Small intestine (tissue), 7 donors: ENCODE measurements at regions not wholly inside any gene's neighbourhood (a gene's known extent, or its start where the extent isn't known, plus 50 kb on each side); places are given as distances from the start of the nearest gene placed in this dataset.

ENCODE experiments used
- DNase-seq, 2 donors: peaks; one replicate each; pipeline versions ENCODE4 v3.0.0 to v3.0.0-alpha.2; 2013
- FAIRE-seq: peaks from 2 replicates; lab custom pipeline; 2012; peaks lifted over from hg19 to GRCh38; lab: Jason Lieb, UNC
- H3K27ac ChIP-seq, 3 donors: one replicate each; pipeline ENCODE4 v1.5.1; 2013; ENCODE audit warnings: low read length in 2 of 3, mild to moderate bottlenecking in 2 of 3, control low read depth in 1 of 3, inconsistent platforms in 1 of 3, low read depth in 1 of 3, moderate library complexity in 1 of 3
- H3K27me3 ChIP-seq, 3 donors: one replicate each; pipeline ENCODE4 v1.6.1; 2013; ENCODE audit warnings: low read length in 3 of 3, inconsistent platforms in 1 of 3; ENCODE audit not compliant: control insufficient read depth in 3 of 3, insufficient read depth in 3 of 3
- H3K36me3 ChIP-seq, 3 donors: one replicate each; pipeline ENCODE4 v1.6.1; 2013; ENCODE audit warnings: low read length in 3 of 3, inconsistent platforms in 1 of 3, low read depth in 1 of 3, mild to moderate bottlenecking in 1 of 3, moderate library complexity in 1 of 3; ENCODE audit not compliant: control insufficient read depth in 3 of 3, insufficient read depth in 2 of 3
- H3K4me1 ChIP-seq, 3 donors: one replicate each; pipeline ENCODE4 v1.6.1; 2013; ENCODE audit warnings: low read length in 2 of 3, inconsistent platforms in 1 of 3, low read depth in 1 of 3, mild to moderate bottlenecking in 1 of 3, moderate library complexity in 1 of 3; ENCODE audit not compliant: control insufficient read depth in 3 of 3, insufficient read depth in 2 of 3
- H3K4me3 ChIP-seq, 3 donors: one replicate each; pipeline ENCODE4 v1.5.1; 2013; ENCODE audit warnings: low read length in 3 of 3, control low read depth in 1 of 3, inconsistent platforms in 1 of 3, low read depth in 1 of 3, mild to moderate bottlenecking in 1 of 3, moderate library complexity in 1 of 3
- H3K9me3 ChIP-seq, 2 donors: one replicate each; pipeline ENCODE4 v1.6.1; 2013; ENCODE audit warnings: low read depth in 1 of 2, low read length in 1 of 2; ENCODE audit not compliant: control insufficient read depth in 2 of 2, insufficient read depth in 1 of 2
- WGBS, 3 donors: extraction: QIAGEN DNeasy Blood & Tissue Kit; methylation state at CpG; one replicate each; pipeline ENCODE4 v1.1.7; 2013; 5-methylcytosine and 5-hydroxymethylcytosine counted together
- donor health status: healthy with polysubstance abuse.
- donor health status: control.
- donor health status: control.
- donor health status: Bipolar disorder and iron deficiency.
- donor health status: healthy.

GRCh38 chr3:103082501-103082900, 647.7 kb downstream of the ZPLD1 start:
- Histone ChIP-seq H3K4me3 (no peak overlapping the region), H3K27me3 (no peaks in the 10 kb centered on the region), H3K27ac (no peak overlapping the region), H3K9me3 (no peaks in the 10 kb centered on the region), H3K36me3 (no peaks in the 10 kb centered on the region), H3K4me1 (peaks cover 0 to 28% (median 2%) of the 10 kb centered on the region in 3 donors)
- WGBS, 3 donors, result 82 to 94% (median 91%) methylated on average over 1 of the region's 1 CpG
- FAIRE-seq (no peak), DNase-seq (no peak)

DNA sequence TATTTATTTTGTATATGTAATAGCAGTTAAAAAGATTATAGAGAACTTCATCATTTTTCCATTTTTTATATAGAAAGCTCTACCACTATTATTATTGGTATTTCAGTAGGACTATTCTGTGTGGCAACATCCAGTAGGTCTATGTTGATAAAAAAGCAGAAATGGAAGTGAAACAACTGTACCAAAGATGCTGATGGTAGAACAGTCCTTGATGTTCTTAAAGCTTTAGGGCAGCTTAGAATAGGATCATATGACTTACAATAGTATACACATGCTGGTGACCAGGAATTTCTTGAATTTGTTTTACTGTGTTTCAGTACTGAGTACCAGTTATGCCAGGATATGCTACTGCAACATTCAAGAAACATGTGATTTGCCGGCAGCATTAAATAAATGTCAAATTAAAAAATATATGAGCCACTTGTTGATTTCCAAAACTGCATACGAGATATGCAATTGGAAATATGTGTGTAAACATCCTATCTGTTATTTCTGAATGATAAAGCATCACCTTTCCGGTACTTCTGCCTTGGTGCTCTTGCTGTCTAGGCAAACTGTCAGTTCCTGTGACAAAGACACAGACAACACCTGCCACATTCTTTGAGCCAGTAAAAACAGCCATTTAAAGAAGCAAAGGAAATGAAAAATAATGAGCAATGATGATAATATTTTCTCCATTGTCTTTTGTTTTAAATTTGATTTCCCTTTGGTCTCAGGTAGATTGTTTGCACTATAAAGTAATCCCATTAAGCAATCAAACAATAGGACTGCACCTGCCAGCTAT, 649.2 kb downstream of the ZPLD1 start:
- no peak overlapping the region for H3K27ac ChIP-seq

GRCh38 chr3:103085465-103085864, 650.6 kb downstream of the ZPLD1 start:
- peaks cover 0 to 21% (median 2%) of the 10 kb centered on the region in 3 donors for H3K4me1 ChIP-seq
- no peaks in the 10 kb centered on the region for H3K36me3 ChIP-seq
- no peak for FAIRE-seq
- no peak overlapping the region for H3K4me3 ChIP-seq
- H3K9me3 ChIP-seq, result no peaks in the 10 kb centered on the region
- DNase-seq, result peak; percentile 43 to 78
- peak overlapping the region in 1 of 3 donors; percentile 51 for H3K27ac ChIP-seq
- H3K27me3 ChIP-seq, result no peaks in the 10 kb centered on the region

More for the DNA sequence above, 649.2 kb downstream of the ZPLD1 start:
- Histone ChIP-seq H3K27me3 (no peaks in the 10 kb centered on the region), H3K4me1 (peaks cover 0 to 21% (median 2%) of the 10 kb centered on the region in 3 donors), H3K4me3 (no peak overlapping the region), H3K36me3 (no peaks in the 10 kb centered on the region), H3K9me3 (no peaks in the 10 kb centered on the region)
- DNase-seq (no peak), FAIRE-seq (no peak)
- WGBS, 3 donors, result 58 to 72% (median 64%) methylated on average over 3 of the region's 3 CpGs

DNA sequence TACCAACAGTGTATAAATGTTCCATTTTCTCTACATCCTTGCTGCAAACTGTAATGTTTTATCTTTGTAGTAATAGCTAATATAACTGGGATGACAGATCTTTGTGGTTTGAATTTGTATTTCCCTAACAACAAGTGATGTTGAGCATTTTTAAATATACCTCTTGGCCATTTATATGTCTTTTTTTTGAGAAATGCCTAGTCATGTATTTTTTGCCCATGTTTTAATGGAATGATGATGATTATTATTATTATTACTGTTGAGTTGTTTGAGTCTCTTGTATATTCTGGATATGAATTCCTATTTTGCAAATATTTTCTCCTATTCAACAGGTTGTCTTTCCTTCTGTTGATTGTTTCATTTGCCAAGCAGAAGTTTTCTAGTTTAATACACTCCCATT, 654.9 kb downstream of the ZPLD1 start:
- H3K36me3 ChIP-seq, result no peaks in the 10 kb centered on the region
- no peaks in the 10 kb centered on the region for H3K9me3 ChIP-seq
- no peak overlapping the region for H3K27ac ChIP-seq
- DNase-seq, result no peak
- H3K4me3 ChIP-seq, result no peak overlapping the region
- peaks cover 0 to 15% (median 2%) of the 10 kb centered on the region in 3 donors for H3K4me1 ChIP-seq
- FAIRE-seq, result no peak
- no peaks in the 10 kb centered on the region for H3K27me3 ChIP-seq

DNA sequence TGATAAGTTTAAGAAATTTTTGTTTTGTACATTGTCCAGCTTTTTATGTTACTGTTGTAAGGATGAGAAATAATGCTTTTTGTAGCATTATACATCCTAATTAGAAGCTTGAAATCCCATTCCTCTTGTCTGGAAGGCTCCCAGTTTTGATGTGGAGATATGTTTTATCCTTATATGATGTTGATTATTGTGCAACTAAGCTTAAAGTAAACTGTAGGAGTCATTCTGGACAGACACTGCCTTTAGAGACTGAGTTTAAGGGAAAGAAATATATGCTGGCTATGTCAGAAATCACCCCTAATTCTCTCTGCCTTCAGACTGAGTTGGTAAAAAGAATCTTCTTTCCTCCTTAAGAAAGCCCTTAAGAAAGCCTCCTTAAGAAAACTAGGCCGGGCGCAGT, 670.4 kb downstream of the ZPLD1 start:
- FAIRE-seq (no peak), DNase-seq (no peak)
- Histone ChIP-seq H3K27ac (no peak overlapping the region), H3K27me3 (no peaks in the 10 kb centered on the region), H3K36me3 (no peaks in the 10 kb centered on the region), H3K9me3 (no peaks in the 10 kb centered on the region), H3K4me3 (no peak overlapping the region), H3K4me1 (no peaks in the 10 kb centered on the region)
- 75 to 83% (median 78%) methylated on average over 2 of the region's 2 CpGs for WGBS, 3 donors

DNA sequence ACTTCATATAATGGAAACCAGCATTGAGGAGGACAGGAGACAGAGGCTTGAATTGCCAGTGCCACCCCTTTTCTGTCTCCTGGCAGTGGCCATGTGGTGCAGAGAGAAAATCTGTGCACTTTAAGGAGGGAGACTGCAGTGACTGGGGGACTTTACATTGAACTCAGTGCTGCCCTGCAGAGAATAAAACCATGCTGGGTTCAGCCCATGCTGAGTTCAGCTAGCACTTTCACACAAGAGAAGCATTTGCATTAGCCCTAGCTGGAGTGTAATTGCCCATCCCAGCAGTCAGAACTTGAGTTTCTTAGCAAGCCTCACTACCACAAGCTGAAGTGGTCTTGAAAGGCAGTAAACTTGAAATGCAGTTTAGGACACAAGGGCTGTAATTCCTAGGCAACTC, 677.5 kb downstream of the ZPLD1 start:
- Histone ChIP-seq H3K27me3 (no peaks in the 10 kb centered on the region), H3K9me3 (no peaks in the 10 kb centered on the region), H3K27ac (no peak overlapping the region), H3K4me1 (no peaks in the 10 kb centered on the region), H3K4me3 (no peak overlapping the region), H3K36me3 (no peaks in the 10 kb centered on the region)
- DNase-seq, result no peak
- no peak for FAIRE-seq

- peak; percentile 18 to 32 for DNase-seq
- no peak overlapping the region for H3K27ac ChIP-seq
- H3K4me1 ChIP-seq, result no peaks in the 10 kb centered on the region
- H3K27me3 ChIP-seq, result no peaks in the 10 kb centered on the region
- no peak for FAIRE-seq
- no peaks in the 10 kb centered on the region for H3K9me3 ChIP-seq
- 19 to 65% (median 22%) methylated on average over 1 of the region's 1 CpG for whole genome bisulfite sequencing, 3 donors
- H3K4me3 ChIP-seq, result no peak overlapping the region
- no peaks in the 10 kb centered on the region for H3K36me3 ChIP-seq
Measured at GRCh38 chr3:103126115-103126514, 691.3 kb downstream of the ZPLD1 start.

GRCh38 chr3:103127098-103127630, 692.3 kb downstream of the ZPLD1 start:
- no peaks in the 10 kb centered on the region for H3K4me1 ChIP-seq
- no peak for FAIRE-seq
- H3K27ac ChIP-seq, result no peak overlapping the region
- no peaks in the 10 kb centered on the region for H3K27me3 ChIP-seq
- no peaks in the 10 kb centered on the region for H3K9me3 ChIP-seq
- no peak overlapping the region for H3K4me3 ChIP-seq
- no peak for DNase-seq
- WGBS, 3 donors, result 76 to 83% (median 79%) methylated on average over 5 of the region's 5 CpGs
- no peaks in the 10 kb centered on the region for H3K36me3 ChIP-seq

- H3K36me3 ChIP-seq, result no peaks in the 10 kb centered on the region
- H3K27me3 ChIP-seq, result no peaks in the 10 kb centered on the region
- H3K4me3 ChIP-seq, result no peak overlapping the region
- no peaks in the 10 kb centered on the region for H3K9me3 ChIP-seq
- WGBS, 3 donors, result 24 to 61% (median 50%) methylated on average over 1 of the region's 1 CpG
- H3K27ac ChIP-seq, result no peak overlapping the region
- FAIRE-seq, result no peak
- DNase-seq, result no peak
- H3K4me1 ChIP-seq, result no peaks in the 10 kb centered on the region
Measured at GRCh38 chr3:103127737-103128136, 692.9 kb downstream of the ZPLD1 start.
